ENCODE measurements at regions not wholly inside any gene's neighbourhood (a gene's known extent, or its start where the extent isn't known, plus 50 kb on each side); places are given as distances from the start of the nearest gene placed in this dataset.

- no peak for DNase-seq (ENCODE audit: low read depth)
These were observed 267.8 kb downstream of the ENGASE start for GRCh38 chr17:79342376-79342775.

DNA sequence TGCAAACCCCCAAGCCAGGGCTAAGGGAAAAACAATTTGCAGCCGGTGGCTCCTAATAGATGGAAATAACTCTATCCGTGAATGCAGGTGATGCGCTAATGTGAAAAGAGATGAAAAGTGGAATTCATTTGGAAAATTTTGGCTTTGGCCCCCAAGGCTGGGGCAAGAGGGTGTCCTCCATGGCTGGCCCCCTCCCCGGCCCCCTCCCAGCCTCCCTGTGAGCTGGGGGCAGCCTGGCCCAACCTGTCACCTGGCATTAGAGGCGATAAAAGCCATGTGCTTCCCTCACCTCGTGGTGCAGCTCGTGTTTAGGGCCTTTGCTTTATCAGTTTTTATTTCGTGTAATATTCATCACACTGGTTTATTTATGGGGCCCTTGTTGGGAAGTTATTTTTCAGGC lies 267.2 kb downstream of the ENGASE start:
- no peak for DNase-seq (ENCODE audit: low read depth)

GRCh38 chr17:79341222-79341780 lies 266.7 kb downstream of the ENGASE start:
- DNase-seq (ENCODE audit: low read depth): no peak

DNA sequence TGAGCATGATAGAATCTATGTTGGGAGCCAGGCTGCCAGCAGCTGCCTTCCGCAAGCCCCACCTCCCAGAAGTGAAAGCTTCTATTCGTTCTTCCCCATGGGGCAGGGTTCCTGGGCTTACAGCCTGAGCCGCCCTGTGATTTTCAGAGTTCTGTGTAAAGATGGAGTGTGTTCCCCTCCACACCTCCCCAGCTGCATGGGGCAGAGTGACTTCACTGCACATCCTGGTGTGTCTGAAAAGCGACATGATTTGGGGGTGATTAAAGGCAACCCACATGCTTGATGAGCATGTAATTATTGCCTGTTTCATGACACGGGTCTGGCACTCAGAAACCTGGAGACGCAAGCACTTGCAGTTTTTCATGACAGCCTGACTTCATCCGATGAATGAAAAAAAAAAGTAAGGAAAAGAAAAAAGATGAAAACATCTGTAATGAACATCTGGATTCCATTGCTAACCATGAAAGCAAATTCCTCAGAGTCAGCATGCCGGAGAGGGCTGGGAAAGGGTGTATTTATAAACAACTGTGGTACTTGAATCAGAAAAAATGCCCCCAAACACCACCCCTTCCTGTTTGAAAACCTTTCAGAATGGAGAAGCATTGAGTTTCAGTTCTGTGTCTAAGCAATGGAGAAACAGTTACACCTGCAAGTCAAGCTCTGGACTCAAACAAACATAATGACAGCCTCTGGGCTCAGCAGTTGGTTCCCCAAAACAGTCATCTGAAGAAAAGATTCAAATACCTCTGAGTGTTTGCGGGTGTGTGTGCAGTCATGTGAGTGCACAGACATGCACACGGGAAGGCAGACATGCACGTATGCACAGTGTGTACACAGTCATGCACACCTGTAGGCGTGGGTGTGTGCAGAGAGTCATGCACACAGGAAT lies 266.0 kb downstream of the ENGASE start:
- DNase-seq (ENCODE audit: low read depth): no peak

DNA sequence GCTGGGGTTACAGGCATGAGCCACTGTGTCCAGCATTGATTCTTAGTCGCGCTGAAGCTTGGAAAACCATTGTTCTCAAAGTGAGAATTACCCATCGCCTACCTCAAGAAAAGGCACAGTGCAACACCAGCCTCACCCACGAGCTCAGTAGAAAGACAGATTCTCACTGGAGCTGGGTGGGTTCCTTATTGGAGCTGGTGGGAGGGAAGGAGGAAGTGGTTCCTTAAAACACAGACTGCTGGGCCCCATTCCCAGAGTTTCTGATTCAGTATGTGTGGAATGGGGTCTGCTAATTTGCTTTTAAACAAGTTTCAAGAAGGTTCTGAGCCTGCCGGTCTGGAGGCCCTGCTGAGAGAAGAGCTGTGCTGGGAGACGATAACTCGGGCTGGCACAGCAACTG lies 264.7 kb downstream of the ENGASE start:
- no peak for DNase-seq (ENCODE audit: low read depth)

DNA sequence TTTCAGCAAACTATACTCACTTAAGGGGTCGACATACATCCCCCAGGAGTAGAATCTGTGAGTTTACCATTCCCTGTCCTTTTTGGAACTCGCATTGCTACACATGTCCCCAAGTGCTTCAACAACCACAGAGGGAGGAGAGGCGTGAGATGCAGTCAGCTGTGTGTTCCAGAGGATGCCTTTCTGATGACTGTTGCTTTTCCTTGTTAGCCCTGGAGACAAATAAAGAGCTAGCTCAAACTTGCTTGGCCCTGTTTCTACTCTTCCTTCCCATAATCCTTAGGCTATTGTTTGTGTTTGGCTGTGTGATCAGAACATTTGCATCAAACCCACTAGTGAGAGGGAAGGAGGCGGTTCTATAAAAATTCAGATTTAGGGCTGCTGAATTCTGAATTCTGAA lies 264.0 kb downstream of the ENGASE start:
- no peak for DNase-seq (ENCODE audit: low read depth)

- DNase-seq (ENCODE audit: low read depth): no peak
These were observed 263.5 kb downstream of the ENGASE start for GRCh38 chr17:79338152-79338551.

DNA sequence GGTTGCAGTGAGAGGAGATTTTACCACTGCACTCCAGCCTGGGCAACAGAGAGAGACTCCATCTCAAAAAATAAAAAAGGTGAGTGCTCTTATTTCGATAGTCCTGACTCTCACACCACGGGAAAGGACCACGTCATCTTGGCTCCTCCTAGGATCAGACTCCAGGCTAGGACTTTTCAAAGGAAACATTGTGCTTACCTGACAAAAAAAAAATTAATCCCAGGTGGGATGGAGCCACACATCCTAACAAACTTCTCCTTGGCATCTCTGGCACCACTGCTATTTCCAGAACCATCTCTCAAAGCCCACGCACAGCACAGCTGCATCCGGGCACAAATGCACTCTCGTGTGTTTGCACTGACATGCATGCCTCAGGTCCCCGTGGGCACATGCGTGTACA lies 262.4 kb downstream of the ENGASE start:
- no peak for DNase-seq (ENCODE audit: low read depth)

DNA sequence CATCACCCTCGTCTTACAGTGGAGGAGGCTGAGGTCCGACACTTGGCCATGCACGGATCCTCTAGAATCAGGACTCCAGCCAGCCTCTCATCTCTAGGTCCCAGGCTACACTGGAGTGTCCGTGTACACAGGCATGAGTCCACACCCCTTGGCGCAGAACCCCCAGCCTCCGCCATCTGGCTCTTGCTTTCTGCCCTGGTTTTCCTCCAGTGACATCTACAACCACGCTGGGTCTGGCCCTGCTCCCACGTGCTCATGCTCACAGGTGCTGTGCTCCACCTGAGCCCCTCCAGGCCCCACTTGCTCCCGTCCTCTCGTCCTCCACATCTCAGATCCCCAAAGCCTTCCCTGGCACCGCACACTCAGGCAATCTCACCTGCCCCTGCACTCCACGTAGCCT lies 260.8 kb downstream of the ENGASE start:
- no peak for DNase-seq (ENCODE audit: low read depth)

DNA sequence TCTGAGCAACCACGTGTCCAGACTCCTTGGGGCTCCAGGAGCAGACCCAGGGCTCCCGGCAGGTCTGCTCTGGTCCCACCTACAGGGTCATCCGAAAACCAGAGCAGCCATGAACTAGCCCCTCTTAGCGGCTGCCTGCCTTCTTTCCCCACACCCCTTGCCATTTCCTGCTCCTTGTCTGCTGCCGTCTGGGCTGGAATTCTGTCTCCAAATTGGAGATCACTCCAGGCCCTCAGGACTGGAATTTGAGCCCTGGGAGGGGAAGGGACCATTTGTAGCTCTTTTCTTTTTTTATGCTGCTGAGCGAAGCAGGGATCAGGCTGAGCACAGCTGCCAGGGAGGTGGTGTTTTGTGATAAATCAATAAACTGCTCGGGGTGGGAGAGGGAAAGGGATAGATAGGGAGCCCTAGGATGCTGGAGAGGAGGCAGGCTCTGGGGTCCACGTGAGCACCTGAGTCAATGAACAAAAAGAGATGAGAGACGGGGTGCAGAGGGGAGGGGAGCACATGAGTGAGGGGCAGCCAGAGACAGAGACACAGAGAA lies 257.5 kb downstream of the ENGASE start:
- no peak for DNase-seq (ENCODE audit: low read depth)

- DNase-seq (ENCODE audit: low read depth): no peak
These were observed 256.9 kb downstream of the ENGASE start for GRCh38 chr17:79331492-79331891.

GRCh38 chr17:79330696-79331095 lies 256.1 kb downstream of the ENGASE start:
- no peak for DNase-seq (ENCODE audit: low read depth)

- DNase-seq (ENCODE audit: low read depth): no peak
These were observed 255.6 kb downstream of the ENGASE start for GRCh38 chr17:79330229-79330628.

DNA sequence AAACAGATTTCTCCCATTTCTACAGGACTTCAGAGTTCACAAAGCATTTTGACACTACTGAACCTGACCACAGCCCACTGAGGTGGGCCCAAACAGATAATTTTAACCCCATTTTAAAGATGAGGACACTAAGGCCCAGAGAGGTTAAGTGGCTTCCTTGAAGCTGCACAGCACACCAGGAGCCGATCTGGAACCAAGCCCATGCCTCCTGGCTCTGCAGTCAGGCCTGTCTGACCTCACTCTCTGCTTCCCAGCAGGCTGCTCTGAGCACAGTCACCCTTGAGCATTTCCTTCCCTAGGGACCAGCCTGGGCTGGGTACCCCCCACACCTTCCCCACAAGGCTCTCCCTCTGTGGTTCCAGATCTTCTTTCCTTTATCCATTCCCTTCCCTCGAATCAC lies 252.2 kb downstream of the ENGASE start:
- DNase-seq (ENCODE audit: low read depth): no peak

DNA sequence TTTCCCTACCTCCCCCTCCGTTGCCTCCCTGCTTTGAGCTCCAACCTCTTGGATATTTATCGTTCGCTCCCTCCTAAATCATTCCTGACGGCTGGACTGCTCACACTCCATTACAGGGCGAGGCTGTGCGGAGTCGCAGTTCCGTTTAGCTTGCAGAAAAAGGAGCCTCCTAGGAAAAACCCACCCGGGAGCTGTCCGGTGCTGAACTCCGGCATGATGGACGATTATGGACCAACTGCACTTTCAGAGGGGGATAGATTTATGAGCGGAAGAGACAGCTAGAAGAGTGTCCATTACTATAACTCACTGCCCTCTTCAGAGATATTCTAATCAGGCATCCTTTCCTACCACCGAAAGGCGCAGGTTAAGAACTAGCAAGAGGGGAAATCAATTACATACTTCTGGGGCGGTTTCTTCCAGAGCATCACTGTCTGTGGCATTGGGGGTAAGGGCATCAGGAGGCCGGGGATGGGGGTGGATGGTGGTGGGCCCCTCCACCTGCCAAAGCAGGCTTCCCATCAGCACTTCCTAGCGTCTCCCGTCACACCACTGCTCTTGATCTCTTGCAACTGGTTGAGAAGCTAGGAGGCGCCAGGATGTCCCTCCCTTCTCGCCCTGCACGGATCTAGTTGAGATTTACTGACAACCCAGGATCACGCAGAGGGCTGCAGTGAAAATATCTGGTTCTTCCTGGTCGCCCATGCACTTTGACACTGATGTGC lies 251.2 kb downstream of the ENGASE start:
- no peak for DNase-seq (ENCODE audit: low read depth)

DNA sequence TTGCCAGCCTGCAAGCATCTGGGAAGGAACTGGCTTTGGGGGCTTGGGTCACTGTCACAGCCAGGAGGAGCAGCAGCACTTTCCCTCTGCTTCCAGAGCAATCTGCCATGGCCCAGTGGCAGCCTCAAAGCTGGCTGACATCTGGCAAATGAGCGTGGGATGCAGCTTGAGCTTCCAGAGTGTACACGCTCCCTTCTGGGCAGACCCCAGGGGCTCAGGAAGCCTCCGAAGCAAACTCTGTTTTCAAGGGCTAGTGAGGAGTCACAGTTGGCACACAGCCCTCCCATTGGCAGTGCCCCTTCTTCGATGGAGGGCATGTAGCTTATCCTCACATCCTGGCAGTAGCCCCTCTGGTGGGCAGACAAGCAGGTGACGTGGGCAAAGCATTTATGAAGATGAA lies 249.6 kb downstream of the ENGASE start:
- DNase-seq (ENCODE audit: low read depth): no peak

DNA sequence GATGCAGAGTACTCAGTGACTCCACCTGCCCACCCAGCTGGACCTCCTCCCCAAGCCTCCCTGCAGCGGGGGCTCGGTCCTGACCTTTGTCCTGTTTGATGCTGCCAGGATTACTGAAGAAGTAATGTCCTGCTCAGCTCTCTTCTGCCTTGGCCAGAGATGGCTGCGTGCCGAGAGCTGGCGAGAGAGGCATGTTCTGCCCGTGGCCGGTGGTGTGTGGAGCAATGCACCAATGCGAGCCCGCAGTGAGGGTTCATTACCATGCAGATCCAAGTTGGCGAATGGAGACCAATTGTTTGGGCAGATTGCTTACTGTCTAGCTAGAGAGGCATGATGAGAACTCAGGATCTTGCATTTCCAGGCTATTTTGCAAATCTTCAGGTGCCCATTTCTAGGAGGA lies 248.9 kb downstream of the ENGASE start:
- no peak for DNase-seq (ENCODE audit: low read depth)

DNA sequence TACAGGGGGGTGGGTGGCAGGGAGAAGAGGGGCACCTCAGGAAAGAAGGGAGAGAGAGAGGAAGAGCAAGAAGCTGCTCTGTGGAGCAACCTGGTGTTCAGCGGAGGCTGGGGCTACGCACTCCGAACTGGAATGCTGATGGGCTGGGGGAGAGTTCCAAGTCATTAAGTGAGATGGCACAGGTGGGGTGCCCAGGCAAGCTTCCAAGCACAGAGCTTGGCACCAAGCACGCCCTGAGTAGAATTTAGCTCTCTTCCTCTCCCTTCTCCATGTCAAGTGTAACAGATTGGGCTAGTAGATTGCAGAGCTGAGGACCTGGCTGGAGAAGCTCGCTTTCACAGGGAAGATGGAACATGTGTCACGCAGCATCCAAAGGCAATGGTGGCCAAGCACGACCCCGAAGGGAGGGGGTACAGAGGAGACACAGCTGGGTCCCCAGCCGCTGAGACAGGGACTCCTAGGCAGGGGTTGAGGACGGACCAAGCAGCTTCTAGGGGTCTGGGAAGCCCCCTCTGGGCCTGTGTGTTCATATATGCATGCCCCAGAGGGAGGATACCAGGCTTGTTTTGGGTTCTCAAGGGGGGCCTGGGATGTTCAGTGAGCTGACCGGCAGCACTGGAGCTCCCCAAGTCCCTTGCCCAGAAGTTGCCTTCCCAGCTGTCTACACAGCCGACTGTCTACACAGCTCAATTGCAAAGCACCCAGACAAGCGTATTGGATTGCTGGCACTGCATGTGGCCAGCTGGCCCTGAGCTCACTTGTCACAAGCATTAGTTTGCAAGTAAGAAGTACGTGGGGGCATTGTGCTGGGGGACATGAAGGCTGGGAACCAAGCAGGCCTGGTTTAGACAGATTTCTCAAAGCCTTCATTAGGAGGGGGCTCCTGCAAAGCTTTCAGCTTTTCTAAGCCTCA lies 247.8 kb downstream of the ENGASE start:
- no peak for DNase-seq (ENCODE audit: low read depth)

DNA sequence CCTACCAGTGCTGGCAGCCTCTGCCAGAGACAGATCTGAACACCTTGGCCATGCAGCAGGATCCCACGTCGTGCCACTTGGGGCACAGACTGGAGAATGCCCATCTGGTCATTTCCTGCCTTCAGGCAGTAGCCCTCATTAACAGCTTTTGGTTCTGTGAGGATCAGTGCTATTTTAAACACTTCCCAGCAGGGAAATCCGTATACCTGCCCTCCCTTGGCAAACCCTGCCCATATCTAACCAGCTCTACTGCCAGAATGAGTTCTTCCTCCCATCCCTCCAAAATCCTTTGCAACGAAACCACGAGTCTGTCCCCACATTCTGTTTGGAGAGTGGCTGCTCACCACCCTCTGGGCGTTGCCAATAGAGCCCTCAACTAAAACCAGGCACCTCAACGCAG lies 245.7 kb downstream of the ENGASE start:
- no peak for DNase-seq (ENCODE audit: low read depth)

DNA sequence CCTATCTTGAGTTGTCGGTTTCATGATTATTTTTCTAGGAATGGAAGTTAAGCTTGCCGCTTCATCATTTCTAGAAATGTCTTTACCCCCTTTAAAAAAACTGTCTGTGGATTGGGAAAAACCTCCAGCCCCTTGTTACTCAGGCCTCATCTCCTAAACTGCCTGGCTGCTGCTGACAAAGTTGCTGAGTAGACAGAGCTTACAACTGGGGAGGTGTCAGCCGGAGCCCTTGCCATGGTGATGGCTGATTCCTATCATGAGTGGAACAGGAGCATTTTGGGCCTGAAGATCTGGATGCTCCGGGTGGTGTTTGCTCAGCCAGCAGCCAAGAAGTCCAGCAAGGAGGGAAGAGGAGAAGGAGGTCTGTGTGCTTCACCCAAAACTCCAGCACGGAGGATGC lies 243.3 kb downstream of the ENGASE start:
- DNase-seq (ENCODE audit: low read depth): no peak

GRCh38 chr17:79316805-79317204 lies 242.2 kb downstream of the ENGASE start:
- DNase-seq (ENCODE audit: low read depth): no peak
